Spleen (tissue), 7 donors: ENCODE measurements at regions not wholly inside any gene's neighbourhood (a gene's known extent, or its start where the extent isn't known, plus 50 kb on each side); places are given as distances from the start of the nearest gene placed in this dataset.

Experiments used
- CTCF ChIP-seq, 11 experiments: fragments of 200-600 bp in 7 of 11; fragments of 450-650 bp in 4 of 11; sonication (generic) in 4 of 11; IDR thresholded peaks in 8 of 11; conservative IDR thresholded peaks in 3 of 11; 1 replicate in 7 of 11; 2 replicates in 4 of 11; pipeline versions ENCODE4 v1.4.0 to v1.8.0; 2016 to 2021; ENCODE audit warnings: antibody characterized with exemption in 11 of 11, inconsistent platforms in 4 of 11, mild to moderate bottlenecking in 1 of 11
- POLR2A ChIP-seq, 3 donors: fragments of 450-650 bp; IDR thresholded peaks; one replicate each; pipeline ENCODE4 v1.5.1; 2017; ENCODE audit warnings: antibody characterized with exemption in 3 of 3, mild to moderate bottlenecking in 1 of 3
- POLR2AphosphoS5 ChIP-seq, 3 donors: sonication (generic); formaldehyde crosslinking; IDR thresholded peaks; one replicate each; pipeline ENCODE4 v1.5.1; 2017; ENCODE audit warnings: antibody characterized with exemption in 3 of 3
- donor health status: DM: no; HTN: no; CAD: no; lungs with moderate emphysema.
- donor health status: DM: no; HTN: no; CAD: no.
- donor health status: DM: no; HTN: no; CAD: no.

GRCh38 chr2:58560531-58560930 lies 319.4 kb upstream of the FANCL start:
- no peak for TF ChIP-seq CTCF (IDR thresholded peaks at IDR 0.05 in 8 of 11, conservative IDR thresholded peaks at IDR 0.05 in 3 of 11)
- no peak for TF ChIP-seq POLR2A (IDR thresholded peaks at IDR 0.05)
- TF ChIP-seq POLR2AphosphoS5 (IDR thresholded peaks at IDR 0.05) = no peak
